ENCODE measurements at regions not wholly inside any gene's neighbourhood (a gene's known extent, or its start where the extent isn't known, plus 50 kb on each side); places are given as distances from the start of the nearest gene placed in this dataset.

DNA sequence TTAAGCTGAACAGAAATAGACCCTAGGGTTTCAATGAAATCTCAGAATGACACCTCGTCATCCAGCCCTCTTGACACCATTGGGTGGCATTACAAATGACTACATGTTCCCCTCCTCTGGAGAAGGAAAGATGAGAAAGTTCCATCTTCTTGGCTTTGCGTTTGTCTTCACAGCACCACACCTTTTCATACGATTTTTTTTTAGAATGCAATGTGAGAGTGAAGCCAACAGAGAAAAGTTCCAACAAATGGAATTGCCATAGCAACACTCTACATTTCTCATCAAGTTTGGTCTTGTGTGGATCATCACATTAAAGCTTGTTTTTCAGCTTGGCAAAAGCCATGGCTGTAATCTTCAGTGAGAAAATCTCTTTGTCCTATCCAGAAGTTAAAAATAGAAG lies 183.4 kb upstream of the SNX7 start:
- no peak for DNase-seq

DNA sequence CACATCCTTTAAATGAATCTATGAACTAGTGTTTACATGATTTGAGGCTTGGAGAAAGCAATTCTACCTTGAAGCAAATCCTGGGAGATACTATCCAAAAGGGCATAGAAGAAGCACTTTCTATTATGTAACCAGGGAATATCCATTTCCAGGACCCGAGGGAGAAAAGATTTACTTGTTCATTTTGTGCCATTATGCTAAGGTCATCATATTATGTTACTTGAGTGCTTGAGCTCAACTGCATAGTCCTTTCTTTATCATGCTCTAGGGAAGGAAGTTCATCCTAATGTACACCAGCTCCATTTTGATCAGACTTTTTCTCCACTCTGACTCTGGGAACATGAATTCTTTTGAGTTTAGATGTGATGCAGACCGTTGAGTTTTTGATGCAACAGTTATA lies 188.6 kb upstream of the SNX7 start:
- DNase-seq = no peak

DNA sequence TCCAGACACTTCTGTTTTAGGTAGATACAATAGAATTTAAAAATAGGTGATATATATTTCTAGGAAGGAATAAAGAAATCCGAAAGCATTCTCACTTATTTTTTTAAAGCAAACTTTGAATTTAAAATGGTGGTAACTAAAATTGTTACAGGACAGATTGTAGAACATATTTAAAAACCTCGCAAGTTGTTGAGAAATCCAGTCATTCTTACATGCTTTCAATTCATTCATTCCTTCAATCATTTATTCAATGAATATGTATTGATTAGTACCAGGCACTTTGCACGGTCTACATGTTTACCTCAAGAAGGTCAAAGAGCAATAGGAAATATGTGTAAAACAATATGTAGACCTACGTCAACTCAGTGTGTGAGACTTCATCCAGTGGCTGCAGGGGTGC lies 189.9 kb upstream of the SNX7 start:
- no peak for DNase-seq

GRCh38 chr1:98468111-98468717 lies 193.3 kb upstream of the SNX7 start:
- DNase-seq = peak; percentile 8

DNA sequence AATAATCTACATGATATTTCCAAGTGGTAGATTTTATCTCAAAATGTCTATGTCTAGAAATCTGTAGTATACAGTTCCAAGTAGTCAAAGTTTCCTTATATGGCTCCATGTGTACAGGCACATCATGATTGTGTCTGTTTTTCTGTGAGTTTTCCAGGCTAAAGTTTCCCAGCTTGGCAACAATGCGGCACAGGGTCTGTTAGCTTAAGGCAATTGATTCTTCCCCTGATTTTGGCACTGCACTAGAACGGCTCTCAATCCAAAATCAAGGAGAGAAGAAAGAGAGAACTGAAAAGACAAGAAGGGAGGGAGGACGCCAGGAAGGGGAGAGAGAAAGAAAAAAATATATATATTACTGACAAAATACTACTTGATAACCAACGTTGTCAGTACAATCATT lies 193.9 kb upstream of the SNX7 start:
- no peak for DNase-seq

DNA sequence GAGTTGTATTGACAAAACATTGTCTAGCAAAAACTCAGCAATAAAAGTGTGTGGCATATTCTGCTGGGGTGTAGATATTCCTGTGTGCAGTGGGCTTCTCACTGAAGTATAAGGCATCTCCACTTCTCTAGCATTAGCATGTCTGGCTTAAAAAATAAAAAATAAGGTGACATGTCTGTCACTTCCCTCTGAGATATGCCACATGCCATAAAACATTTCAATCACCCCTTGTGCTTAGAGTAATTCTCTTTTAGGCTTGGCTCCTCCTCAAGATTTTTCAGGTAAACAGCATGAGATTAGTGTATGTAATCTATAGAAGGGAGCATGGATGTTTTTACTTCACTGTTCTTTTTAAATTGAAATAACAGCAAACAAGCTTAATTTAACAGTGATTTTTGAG lies 194.4 kb upstream of the SNX7 start:
- no peak for DNase-seq

GRCh38 chr1:98461873-98462385 lies 199.6 kb upstream of the SNX7 start:
- DNase-seq = no peak

GRCh38 chr1:98460136-98460535 lies 201.4 kb upstream of the SNX7 start:
- no peak for DNase-seq

DNA sequence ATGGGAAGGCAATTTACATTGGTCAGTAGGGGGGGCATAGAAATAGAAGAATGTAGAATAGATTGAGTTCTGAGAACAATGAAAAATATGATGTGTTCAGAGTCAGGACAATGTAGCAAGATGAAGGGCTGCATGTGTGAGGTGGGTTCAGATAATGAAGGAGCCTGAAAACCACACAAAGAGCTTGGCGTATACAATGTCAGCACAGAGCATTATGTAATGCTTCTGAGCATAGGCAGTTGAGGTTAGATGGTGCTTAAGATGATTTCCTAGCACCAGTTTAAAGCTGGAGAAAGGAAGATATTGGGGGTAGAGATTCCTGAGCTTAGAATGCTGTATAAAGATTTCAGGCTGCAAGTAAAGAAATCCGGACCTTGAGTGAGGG lies 202.0 kb upstream of the SNX7 start:
- no peak for DNase-seq

DNA sequence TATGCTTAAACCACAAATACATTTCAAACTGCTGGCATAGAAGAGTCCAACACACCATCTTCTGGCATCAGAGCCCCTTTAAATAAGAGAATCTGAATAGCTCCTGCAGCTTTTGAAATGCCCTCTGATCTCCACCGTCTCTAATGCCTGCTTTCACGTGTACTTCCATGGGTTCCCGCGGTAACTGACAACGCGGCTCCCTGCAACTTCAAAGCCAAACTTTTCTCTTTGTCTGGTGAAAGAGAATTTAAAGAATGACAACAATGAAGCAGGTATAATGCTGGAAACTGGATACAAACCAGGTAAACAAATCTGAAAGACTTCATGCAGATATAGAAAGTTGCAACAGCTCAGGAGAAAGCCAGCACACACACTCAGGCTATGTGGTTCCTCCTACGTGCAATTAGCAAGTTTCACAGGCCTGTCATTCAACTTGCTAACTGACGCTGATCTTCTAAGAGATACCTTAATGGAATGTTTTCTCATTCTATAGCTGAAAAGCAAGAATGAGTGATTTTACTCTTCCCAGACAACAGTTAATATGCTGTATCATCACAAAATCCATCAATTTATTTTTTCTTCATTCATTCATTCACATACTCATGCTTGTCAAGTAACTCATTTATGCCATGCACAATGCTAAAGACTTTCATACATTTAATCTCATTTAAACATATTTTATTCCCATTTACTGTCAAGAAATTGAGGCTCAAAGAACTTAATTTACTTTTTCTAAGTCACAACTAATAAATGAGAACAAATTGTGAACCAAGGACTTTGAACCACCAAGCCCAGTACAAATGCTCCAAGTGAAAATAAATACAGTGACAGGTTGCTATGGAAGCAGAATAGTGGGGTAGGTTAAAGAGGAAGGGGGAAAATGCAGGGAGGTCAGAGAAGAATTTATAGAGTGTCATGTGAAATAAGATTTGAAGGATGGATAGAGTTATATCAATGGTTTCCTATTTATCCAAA lies 202.7 kb upstream of the SNX7 start:
- no peak for DNase-seq

DNA sequence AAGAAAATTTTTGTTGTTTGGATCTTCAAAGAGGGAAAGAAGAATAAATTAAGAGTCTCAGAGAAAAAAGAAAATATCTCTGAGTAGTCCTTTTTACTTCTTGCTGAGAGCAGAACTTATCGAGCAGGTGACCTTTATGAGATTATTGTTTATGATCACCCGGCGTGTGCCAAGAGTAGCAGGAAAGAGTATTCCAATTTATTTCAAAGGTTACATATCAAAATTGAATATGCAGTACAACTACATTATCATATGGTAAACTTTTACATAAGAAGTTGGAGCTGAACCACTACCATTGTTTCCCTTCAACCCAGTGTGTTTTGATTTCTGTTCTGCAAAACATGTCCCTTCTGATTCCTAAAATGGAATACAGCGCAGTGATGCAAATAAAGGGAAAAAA lies 204.3 kb upstream of the SNX7 start:
- no peak for DNase-seq

- DNase-seq = no peak
Measured at GRCh38 chr1:98454666-98455065, 206.9 kb upstream of the SNX7 start.

DNA sequence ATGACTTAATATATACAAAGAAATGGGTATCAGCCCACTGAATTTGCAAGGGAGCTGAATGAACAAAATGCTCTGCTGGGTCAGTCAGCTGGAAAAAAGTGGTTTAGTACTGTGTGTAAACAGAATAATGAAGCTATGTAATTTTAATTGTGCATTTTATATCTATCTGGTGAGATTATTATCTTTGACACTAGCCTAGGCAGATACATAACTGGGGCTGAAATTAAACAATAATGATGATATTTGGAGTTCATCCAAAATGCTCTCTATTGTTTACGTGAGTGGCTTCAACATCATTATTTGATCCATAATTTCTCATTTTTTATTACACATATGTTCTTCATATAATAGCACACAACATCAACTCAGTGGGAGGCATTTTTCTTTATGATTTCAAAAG lies 208.5 kb upstream of the SNX7 start:
- no peak for DNase-seq

DNA sequence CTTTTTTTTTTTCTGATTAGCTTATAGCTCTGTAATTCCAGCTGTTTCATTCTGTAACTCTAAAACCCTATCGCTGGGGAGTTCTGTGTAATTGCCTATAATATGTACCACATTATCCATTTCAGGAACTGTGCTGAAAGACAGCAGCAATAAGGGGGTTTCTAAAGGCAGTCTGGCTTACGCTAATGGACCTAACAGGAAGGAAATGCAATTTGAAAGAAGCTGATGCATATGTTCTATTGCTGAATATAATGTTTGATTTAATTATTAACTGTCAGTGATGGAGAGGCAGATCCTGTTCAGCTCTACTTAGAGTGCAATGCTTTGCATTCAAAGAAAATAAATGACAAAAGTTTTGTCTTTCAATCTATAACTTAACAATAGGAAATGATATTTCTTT lies 209.4 kb upstream of the SNX7 start:
- no peak for DNase-seq

GRCh38 chr1:98441281-98441680 lies 220.2 kb upstream of the SNX7 start:
- DNase-seq = no peak

DNA sequence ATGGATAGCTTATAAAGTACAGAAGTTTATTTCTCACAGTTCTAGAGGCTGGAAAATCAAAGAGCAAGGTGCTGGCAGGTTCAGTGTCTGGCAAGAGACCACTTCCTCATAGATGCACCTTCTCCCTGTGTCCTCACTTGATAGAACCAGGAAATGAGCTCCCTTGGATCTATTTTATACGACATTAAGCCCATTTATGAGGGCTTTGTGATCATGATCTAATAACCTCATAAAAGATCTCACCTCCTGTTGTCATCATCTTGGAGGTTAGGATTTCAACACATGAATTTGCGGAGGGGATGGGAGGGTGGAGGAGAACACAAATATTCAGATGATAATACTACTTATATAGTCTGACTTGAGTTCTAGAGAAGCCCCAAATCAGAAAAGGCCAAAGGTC lies 222.1 kb upstream of the SNX7 start:
- no peak for DNase-seq

DNA sequence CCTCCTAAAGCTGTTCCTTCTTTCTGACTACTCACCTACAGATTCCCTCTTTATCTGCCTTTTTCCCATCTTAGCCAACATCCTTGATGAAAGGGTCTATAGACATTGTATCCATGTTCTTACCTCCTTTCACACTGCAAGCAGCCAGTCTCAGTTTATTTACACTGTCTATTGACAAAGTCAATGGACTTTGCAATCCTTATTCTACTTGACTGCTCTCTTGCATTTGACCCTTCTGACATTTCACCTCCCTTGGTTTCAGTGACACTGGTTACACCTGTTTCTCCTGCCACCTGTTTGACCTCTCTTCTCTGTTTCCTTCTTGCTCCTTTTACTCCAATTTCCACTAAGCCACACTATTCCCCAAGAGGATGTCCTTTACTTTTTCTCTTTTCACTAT lies 224.0 kb upstream of the SNX7 start:
- no peak for DNase-seq

DNA sequence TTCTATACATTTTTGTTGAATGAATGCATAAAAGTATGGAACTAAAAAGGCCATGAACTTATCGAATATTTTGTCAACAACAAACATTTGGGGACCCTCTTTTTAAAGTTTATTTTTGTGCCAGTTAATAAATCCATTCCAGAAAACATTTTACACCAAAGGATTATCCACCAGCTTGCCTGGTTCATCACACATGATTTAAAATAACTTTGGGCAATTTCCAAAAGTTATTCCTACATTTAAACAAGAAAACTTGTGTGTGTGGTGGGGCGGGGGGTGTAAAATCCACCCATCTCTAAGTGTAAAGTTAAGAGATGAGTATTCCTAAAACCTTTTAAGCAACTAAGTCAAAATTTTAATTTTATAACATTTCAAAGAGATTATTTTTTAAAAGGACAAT lies 224.5 kb upstream of the SNX7 start:
- no peak for DNase-seq

GRCh38 chr1:98429965-98430443 lies 231.5 kb upstream of the SNX7 start:
- no peak for DNase-seq

DNA sequence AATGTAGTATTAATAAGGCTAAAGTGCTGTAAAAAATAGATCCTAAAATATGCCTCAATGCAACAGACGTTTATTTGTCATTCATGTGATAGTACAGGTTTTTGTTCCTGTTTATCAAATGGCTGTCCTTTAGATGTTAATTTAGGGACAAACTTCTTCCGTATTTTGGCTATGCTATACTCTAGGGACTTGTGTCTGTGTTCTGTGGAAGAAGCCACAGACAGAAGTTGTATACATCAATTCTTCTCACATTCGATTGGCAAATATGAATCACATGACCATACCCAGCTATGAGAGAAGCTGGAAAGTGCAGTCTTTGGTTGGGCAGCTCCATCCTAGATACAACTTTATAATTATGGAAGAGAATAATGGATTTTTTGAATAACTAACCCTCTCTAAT lies 232.7 kb upstream of the SNX7 start:
- DNase-seq = no peak

DNA sequence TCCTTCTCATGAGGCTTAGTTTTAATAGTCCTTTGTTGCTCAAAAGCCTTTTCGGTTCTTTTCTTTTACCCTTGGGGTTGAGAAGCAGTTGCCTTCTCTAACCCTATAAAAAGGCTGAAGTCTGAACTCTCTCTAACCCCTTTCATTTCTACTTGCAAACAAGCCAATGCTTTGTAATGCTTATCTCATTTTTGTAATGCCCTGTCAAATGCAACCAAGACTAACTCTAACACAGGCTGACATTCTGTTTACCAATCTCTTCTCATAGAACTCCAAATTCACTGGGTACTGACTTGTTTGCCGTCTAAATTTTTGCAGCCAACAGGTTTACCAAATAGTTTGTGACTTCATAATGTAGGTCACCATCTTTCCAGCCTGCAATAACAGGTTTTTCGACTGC lies 233.9 kb upstream of the SNX7 start:
- DNase-seq = no peak

DNA sequence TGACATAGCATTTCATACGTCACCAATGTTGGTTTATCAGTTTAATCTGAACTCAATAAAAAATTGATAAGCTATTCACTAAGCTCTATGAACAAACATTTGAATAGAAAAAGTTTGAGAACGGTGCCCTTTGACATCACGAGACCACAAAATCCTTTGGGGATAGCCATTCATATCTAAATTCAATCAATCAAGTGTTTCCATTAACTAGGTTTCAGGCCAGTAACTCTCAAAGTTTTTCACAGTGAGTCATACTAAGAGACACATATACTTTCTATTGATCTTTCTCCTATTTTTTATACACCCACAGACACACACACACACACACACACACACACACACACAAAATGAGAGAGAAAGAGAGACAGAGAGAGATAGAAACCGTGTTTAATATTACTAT lies 235.4 kb upstream of the SNX7 start:
- no peak for DNase-seq

GRCh38 chr1:98422816-98423215 lies 238.7 kb upstream of the SNX7 start:
- DNase-seq = no peak

DNA sequence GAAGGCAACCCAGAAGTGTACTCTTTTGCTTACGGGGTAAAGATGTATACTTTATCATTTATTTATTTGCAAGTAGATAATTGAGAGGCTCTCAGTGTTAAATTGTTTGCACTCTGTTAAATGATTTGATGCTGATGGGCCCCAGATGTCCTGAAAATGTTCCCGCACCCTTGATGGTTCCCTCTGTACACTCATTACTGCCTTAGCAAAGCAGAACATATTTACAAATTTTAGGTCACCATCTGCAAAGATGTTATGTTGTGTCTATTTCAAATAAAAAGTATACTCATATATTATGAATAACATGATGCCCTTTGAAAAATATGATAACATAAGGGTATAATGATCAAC lies 240.5 kb upstream of the SNX7 start:
- no peak for DNase-seq

Data from RPMI8226 (cell line).